IPS-NIHi11 (cell line): ENCODE measurements at regions not wholly inside any gene's neighbourhood (a gene's known extent, or its start where the extent isn't known, plus 50 kb on each side); places are given as distances from the start of the nearest gene placed in this dataset.

Experiments
- DNase-seq: peaks from one replicate; pipeline ENCODE4 v3.0.0; 2012; ENCODE audit warnings: mixed read lengths, low spot score

GRCh38 chr2:116319935-116320334 is 1494.6 kb upstream of the DDX18 start:
- no peak for DNase-seq

GRCh38 chr2:116329280-116329679 is 1485.2 kb upstream of the DDX18 start:
- no peak for DNase-seq

DNA sequence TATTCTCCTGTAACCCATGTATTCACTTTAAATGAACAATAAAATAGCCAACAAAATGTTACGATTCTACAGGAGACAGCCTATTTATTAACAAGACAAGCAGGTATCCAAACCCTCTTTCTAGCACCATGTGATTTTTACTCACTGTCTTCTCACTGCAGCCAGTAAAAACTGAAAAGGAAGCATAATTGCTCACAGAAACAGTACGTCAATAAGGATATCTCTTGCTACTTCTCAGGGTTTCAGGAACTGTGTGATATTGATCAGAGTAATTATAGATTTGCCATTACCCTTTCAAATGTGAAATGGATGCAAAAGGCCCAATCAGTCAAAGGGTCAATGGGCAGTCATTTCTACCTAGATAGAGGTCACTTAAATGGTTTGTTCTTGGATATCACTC is 1473.8 kb upstream of the DDX18 start:
- no peak for DNase-seq

- DNase-seq = no peak
Measured at GRCh38 chr2:116366212-116366611, 1448.3 kb upstream of the DDX18 start.

DNA sequence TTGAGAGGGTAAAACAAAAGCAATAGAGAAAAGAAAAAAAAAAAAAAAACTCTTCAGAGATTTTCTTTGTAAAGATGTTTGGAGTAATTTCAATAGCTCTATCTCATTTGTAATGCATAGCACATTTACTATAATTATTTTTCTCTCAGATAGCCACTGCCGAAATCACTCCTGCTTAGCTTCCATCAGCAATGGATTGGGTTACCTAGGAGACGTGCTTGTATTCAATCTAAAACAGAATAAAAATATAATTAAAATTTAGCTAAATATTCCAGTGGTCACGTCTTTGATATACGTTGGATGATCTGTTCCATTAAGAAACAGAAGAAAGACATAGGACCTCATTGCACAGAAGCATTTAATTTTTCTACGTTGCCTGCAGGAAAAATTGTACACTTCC is 1435.7 kb upstream of the DDX18 start:
- no peak for DNase-seq

- no peak for DNase-seq
Measured at GRCh38 chr2:116411211-116411610, 1403.3 kb upstream of the DDX18 start.

DNA sequence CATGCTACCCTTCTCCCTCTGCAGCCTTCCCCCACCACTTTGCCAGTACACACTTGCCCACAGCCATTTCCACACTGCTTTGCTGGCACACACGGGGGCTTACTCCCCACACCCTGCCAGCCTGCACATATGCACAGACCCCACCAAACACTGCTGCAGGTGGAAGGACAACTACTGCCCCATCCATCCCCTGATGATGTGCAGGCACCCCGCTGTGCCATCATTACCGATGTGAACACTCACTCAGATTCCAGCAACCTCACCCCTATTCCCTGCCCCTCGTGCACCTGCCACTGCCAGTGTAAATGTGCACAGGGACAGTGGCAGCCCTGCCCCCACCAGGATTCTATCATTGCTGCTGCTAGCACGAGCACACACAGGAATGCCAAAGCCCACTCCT is 1400.8 kb upstream of the DDX18 start:
- DNase-seq = no peak

DNA sequence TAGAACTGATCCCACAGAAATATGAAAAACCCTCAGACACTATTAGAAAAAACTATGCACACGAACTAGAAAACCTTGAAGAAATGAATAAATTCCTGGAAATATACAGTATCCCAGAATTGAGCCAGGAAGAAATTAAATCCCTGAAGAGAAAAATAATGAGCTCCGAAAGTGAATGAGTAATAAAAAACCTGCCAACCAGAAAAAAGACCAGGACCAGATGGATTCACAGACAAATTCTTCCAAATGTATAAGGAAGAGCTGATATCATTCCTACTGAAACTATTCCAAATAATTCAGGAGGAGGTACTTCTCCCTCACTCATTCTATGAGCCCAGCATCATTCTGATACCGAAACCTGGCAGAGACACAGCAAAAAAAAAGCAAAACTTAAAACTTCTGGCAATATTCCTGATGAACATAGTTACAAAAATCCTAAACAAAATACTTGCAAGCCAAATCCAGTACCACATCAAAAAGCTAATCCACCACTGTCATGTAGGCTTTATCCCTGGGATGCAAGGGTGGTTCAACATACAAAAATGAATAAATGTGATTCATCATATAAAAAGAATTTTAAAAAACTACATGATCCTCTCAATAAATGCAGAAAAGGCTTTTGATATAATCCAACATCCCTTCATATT is 1397.6 kb upstream of the DDX18 start:
- no peak for DNase-seq

GRCh38 chr2:116435648-116436047 is 1378.8 kb upstream of the DDX18 start:
- DNase-seq = no peak

DNA sequence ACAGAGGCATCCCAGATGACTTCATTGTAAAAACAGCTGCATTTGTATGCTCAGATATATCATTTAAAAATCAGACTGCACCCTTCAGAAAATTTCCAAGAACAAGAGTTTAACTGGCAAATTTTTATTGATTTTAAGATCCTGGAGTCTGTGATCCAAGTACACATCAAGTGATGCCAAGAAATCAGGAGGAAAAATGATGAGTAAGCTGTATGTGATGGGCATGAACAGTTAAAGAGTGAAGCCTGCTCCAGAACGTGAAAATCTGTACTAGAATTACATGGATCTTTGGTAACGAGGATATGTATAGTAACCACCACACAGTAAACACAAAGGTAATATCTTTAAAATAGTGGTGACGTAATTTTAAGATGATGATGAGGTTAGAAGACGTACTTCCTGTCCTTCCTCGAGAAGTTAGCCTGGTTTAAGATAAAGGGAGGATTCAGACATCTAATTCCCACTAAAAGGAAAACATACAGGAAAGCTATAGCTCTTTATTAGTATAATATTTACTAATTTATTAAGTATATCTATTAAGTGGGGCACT is 1374.3 kb upstream of the DDX18 start:
- no peak for DNase-seq

DNA sequence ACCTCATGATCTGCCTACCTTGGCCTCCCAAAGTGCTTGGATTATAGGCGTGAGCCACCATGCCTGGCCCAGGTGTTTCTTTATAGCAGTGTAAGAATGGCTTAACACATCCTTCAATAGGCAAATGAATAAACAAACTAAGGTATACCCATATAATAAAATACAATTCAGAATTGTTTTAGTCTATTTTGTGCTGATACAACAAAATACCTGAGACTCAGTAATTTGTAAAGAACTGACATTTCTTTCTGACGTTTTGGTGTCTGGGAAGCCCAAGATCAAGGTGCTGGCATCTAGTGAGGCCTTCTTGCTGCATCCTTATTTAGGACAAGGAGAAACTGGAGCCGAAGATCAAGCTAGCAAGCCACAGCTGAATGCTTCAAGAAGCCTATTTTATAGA is 1372.1 kb upstream of the DDX18 start:
- DNase-seq = no peak

DNA sequence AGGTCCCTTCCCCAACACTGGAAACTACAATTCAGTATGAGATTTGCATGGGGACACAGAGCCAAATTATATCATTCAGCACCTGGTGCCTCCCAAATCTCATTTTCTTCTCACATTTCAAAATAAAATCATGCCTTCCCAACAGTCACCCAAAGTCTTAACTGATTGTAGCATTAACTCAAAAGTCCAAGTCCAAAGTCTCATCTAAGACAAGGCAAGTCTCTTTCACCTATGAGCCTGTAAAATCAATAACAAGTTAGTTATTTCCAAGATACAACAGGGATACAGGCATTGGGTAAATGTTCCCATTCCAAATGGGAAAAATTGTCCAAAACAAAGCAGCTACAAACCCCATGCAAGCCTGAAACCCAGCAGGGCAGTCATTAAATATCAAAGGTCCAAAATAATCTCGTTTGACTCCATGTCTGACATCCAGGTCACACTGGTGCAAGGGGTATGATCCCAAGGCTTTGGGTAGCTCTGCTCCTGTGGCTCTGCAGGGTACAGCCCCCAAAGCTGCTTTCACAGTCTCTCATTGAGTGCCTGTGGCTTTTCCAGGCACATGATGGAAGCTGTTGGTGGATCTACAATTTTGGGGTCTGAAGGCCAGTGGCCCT is 1370.1 kb upstream of the DDX18 start:
- DNase-seq = no peak

GRCh38 chr2:116450990-116451389 is 1363.5 kb upstream of the DDX18 start:
- DNase-seq = no peak

- DNase-seq = no peak
Measured at GRCh38 chr2:116452651-116453050, 1361.8 kb upstream of the DDX18 start.

DNA sequence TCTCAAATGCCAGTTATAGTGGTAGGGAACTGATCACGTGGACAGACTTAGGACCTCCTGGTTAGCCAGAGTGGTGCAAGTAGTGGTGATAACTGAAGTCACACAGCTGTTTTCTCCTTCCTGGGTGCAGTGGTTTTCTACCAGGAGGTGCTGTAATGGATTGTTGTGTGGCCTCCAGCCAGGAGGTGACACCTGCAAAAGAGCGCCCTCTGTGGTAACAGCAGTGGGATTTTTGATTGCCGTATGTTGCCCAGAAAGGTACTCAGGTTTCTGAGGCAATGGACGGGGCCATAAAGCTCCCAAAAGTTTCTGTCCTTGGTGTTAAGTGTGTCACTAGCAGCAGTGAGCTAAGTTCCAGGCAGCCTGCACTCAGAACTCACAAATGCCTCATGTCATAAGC is 1358.1 kb upstream of the DDX18 start:
- peak; percentile 24 for DNase-seq

GRCh38 chr2:116467243-116467642 is 1347.2 kb upstream of the DDX18 start:
- no peak for DNase-seq

GRCh38 chr2:116477229-116477628 is 1337.3 kb upstream of the DDX18 start:
- DNase-seq = no peak

DNA sequence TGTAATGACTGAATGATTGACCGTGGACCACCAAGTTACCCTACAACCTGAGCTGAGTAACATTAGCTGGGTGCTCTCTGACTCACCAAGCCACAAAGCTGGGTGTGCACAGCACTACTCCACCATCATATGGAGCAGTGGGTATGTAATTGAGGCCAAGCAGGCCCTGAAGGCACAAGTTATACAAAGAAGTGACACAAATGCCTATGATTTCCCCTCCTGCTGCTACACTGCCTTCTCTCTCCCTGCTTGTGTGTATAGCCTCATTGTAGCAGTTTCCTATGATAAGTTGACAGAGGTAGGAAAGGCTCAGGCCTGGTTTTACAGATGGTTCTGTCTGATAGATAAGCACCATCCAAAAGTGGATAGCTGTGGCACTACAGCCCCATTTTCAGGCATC is 1327.2 kb upstream of the DDX18 start:
- no peak for DNase-seq

- DNase-seq = no peak
Measured at GRCh38 chr2:116489292-116489691, 1325.2 kb upstream of the DDX18 start.

GRCh38 chr2:116489944-116490343 is 1324.5 kb upstream of the DDX18 start:
- DNase-seq = no peak

- no peak for DNase-seq
Measured at GRCh38 chr2:116490511-116491145, 1323.9 kb upstream of the DDX18 start.

DNA sequence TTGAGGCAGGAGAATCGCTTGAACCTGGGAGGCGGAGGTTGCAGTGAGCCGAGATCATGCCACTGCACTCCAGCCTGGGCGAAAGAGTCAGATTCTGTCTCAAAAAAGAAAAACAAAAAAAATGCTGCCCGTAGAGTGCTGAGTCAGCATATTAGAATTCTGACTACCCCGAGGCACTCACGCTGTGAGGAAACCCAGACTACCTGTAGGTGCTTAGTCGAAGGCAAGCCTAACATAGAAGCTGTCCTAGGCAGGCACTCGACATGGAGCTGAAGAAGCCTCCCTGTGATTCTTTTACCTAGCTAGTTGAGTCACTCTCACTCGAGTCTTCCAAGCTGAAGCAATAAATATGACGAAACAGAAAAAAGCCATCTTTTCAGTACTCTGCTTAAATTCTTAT is 1323.2 kb upstream of the DDX18 start:
- DNase-seq = no peak

DNA sequence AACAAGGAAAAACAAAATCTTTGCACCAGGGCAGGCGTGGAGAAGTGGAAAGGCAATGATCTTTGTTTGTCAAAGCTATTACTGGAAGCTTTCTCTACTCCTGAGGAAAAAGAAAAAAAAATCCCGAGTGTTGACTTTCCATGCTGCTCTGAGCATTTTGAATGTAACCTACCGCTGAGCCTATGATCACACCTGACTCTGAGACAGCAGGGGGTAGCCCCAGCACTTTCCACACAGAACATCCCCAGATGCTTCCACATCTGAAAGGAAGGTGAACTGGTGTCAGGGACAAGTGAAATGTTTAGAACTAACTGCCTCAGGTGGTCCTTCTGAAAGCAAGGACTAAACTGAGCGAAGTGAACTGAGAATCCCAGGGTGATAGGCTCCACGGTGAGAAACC is 1315.1 kb upstream of the DDX18 start:
- DNase-seq = no peak
